Left lung (tissue), 4 donors: ENCODE measurements at regions not wholly inside any gene's neighbourhood (a gene's known extent, or its start where the extent isn't known, plus 50 kb on each side); places are given as distances from the start of the nearest gene placed in this dataset.

ENCODE experiments used
- ATAC-seq: fragments of 200-7000 bp; cut with Tn5 transposase; one replicate; pipeline ENCODE4 v1.9.1; 2020; ENCODE audit warnings: moderate library complexity
- DNase-seq, 4 donors: peaks; one replicate each; pipeline ENCODE4 v3.0.0-alpha.2; 2013 to 2020
- H3K27ac ChIP-seq, 2 donors: fragments of 200-600 bp; sonication (generic) in 1 of 2; one replicate each; pipeline versions ENCODE4 v1.5.0 to v1.8.0; 2020 to 2021
- H3K27me3 ChIP-seq, 2 donors: fragments of 200-600 bp; sonication (generic) in 1 of 2; one replicate each; pipeline versions ENCODE4 v1.5.0 to v1.8.0; 2020 to 2021
- H3K36me3 ChIP-seq, 2 donors: fragments of 200-600 bp; sonication (generic) in 1 of 2; one replicate each; pipeline versions ENCODE4 v1.5.0 to v1.8.0; 2020 to 2021
- H3K4me1 ChIP-seq, 2 donors: fragments of 200-600 bp; one replicate each; pipeline ENCODE4 v1.8.0; 2021
- H3K4me3 ChIP-seq, 2 donors: fragments of 200-600 bp; sonication (generic) in 1 of 2; one replicate each; pipeline versions ENCODE4 v1.5.0 to v1.8.0; 2020 to 2021; ENCODE audit warnings: mild to moderate bottlenecking in 1 of 2
- H3K9me3 ChIP-seq, 2 donors: fragments of 200-600 bp; sonication (generic) in 1 of 2; one replicate each; pipeline versions ENCODE4 v1.5.0 to v1.8.0; 2020 to 2021
- intact Hi-C, 2 donors: fragments of 100-400 bp; cut with DNase I; formaldehyde crosslinking; loops; one replicate each; pipeline versions ENCODE4 v1.11.2 to v1.14.2; 2022
- TF ChIP-seq, protein P1 (sequence below), 2 donors: fragments of 200-600 bp; sonication (generic) in 1 of 2; IDR thresholded peaks; one replicate each; pipeline versions ENCODE4 v1.5.0 to v1.8.0; 2021; ENCODE audit warnings: antibody characterized with exemption in 2 of 2
- donor health status: DM: no; HTN: yes; CAD: no.
- donor health status: DM: no; HTN: no; CAD: no.

DNA sequence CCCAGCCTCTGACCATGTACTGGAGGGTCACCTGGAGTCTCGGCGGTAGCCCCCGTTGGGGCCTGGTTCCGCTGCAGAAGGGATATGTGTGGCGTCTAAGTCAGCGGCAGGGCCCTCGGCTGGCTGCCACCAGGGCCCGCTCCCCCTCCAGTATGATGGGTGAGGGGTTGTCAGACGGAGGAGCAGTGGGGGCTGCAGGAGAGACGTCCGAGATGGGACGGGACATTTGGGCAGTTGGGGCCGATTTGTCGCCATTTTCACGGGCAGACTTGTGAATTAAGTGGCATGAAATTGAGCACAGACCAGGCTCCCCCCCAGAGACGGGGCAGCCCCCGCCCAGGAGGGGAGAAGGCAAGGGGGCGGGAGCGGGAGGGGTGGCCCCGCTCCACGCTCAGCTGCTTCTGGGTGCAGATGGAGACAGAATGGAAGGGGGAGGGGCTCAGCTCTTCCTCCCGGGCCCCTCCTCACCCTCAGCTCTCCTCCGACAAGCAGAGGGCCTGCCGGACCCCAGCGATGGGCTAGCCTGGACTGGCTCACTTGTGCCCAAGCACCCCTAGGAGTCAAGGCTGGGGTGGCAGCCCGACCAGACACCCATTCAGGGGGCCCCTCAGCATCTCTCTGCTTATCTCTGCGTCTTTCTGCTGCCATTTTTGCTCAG lies 52.7 kb upstream of the LHX1 start:
- Histone ChIP-seq H3K4me1 (no peaks in the 10 kb centered on the region), H3K36me3 (no peaks in the 10 kb centered on the region), H3K27ac (no peak overlapping the region), H3K27me3 (peaks cover 25 to 96% of the 10 kb centered on the region in 2 donors), H3K9me3 (peaks cover 0 to 14% of the 10 kb centered on the region in 2 donors), H3K4me3 (no peak overlapping the region)
- no peak for DNase-seq
- intact Hi-C loops: no loop called here
- TF ChIP-seq, protein P1, sequence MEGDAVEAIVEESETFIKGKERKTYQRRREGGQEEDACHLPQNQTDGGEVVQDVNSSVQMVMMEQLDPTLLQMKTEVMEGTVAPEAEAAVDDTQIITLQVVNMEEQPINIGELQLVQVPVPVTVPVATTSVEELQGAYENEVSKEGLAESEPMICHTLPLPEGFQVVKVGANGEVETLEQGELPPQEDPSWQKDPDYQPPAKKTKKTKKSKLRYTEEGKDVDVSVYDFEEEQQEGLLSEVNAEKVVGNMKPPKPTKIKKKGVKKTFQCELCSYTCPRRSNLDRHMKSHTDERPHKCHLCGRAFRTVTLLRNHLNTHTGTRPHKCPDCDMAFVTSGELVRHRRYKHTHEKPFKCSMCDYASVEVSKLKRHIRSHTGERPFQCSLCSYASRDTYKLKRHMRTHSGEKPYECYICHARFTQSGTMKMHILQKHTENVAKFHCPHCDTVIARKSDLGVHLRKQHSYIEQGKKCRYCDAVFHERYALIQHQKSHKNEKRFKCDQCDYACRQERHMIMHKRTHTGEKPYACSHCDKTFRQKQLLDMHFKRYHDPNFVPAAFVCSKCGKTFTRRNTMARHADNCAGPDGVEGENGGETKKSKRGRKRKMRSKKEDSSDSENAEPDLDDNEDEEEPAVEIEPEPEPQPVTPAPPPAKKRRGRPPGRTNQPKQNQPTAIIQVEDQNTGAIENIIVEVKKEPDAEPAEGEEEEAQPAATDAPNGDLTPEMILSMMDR (IDR thresholded peaks at IDR 0.05): no peak
- no peak for ATAC-seq

DNA sequence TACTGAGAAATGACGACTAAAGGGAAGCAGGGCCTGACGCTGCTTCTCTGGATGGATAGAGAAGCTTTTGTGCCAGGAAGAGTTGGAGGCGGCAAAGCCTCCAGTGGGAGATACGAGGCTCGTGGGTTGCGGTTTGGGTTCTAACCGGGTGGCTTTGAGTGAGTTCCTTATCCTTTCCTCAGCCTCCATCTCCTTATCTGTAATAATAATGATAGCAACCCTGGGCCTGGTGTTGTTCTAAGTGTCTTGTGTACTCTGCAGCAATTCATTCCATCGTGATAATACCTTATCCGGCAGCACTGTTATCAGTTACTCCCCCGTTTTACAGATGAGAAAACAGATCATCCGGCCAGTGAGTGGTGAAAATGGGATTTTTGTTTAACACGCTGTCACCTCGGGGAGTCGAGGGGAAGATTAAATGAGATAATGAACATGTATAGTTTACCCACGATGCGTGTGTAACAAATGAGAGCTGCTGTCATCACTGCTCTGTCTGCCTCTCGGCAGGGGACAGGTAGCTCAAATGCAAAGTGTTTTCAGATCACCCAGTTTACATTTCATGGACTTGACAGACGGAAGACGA lies 52.0 kb upstream of the LHX1 start:
- peaks cover 0 to 14% of the 10 kb centered on the region in 2 donors for H3K9me3 ChIP-seq
- ATAC-seq (no peak), DNase-seq (no peak)
- H3K4me3 ChIP-seq: no peak overlapping the region
- no peaks in the 10 kb centered on the region for H3K36me3 ChIP-seq
- intact Hi-C loops: no loop called here
- no peaks in the 10 kb centered on the region for H3K4me1 ChIP-seq
- peaks cover 25 to 96% of the 10 kb centered on the region in 2 donors for H3K27me3 ChIP-seq
- H3K27ac ChIP-seq: no peak overlapping the region
- TF ChIP-seq, protein P1 (IDR thresholded peaks at IDR 0.05): no peak

DNA sequence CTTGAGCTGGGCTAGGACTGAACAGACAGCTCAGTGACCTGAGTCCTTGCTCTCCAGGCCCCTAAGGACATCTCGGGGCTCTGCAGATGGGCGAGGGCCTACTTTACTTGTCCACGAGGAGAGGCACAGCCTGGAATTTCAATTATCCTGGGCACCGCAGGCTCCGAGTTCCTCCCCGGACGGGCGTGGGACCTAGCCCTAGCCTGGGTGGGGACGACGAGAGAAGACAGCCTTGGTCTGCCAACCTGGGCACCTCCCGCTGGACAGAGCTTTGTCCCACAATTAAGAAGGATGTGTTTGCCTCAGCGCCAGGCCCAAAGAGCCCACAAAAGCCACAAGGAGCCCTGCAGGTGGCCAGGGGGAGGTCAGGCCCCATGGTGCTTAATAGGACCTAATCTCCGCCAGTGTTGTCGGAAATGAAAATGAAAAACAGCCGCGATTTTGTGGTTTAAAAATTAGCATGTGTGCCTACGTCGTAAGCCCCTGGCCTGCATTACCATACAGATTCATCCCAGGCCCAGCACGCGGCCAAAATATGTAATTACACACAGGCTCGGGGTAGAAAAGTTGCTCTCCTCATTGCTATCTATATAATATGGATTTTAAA lies 51.4 kb upstream of the LHX1 start:
- H3K36me3 ChIP-seq: no peaks in the 10 kb centered on the region
- H3K9me3 ChIP-seq: peaks cover 0 to 10% of the 10 kb centered on the region in 2 donors
- no peak for ATAC-seq
- H3K27me3 ChIP-seq: peaks cover 25 to 96% of the 10 kb centered on the region in 2 donors
- H3K27ac ChIP-seq: no peak overlapping the region
- no peak overlapping the region for H3K4me3 ChIP-seq
- no peaks in the 10 kb centered on the region for H3K4me1 ChIP-seq
- intact Hi-C loops: no loop called here
- TF ChIP-seq, protein P1 (IDR thresholded peaks at IDR 0.05): no peak
- DNase-seq: no peak
